Choroid plexus epithelial cell (primary cell): ENCODE measurements at regions not wholly inside any gene's neighbourhood (a gene's known extent, or its start where the extent isn't known, plus 50 kb on each side); places are given as distances from the start of the nearest gene placed in this dataset.

Experiments used
- DNase-seq: peaks from one replicate; pipeline ENCODE4 v3.0.0-alpha.2; 2010; ENCODE audit warnings: low read depth
- H3K4me3 ChIP-seq: 2 replicates; pipeline ENCODE4 v1.5.1; 2011; ENCODE audit warnings: low read depth, mild to moderate bottlenecking, control low read depth, low read length, moderate library complexity
- TF ChIP-seq, protein P1 (sequence below): conservative IDR thresholded peaks from 2 replicates; pipeline ENCODE4 v1.5.1; 2011; ENCODE audit warnings: low read depth, mild to moderate bottlenecking, control low read depth, inconsistent platforms, low read length, moderate library complexity

GRCh38 chr18:53920312-53921075, 304.0 kb downstream of the MBD2 start:
- DNase-seq = no peak
- no peak overlapping the region for H3K4me3 ChIP-seq
- TF ChIP-seq, protein P1, sequence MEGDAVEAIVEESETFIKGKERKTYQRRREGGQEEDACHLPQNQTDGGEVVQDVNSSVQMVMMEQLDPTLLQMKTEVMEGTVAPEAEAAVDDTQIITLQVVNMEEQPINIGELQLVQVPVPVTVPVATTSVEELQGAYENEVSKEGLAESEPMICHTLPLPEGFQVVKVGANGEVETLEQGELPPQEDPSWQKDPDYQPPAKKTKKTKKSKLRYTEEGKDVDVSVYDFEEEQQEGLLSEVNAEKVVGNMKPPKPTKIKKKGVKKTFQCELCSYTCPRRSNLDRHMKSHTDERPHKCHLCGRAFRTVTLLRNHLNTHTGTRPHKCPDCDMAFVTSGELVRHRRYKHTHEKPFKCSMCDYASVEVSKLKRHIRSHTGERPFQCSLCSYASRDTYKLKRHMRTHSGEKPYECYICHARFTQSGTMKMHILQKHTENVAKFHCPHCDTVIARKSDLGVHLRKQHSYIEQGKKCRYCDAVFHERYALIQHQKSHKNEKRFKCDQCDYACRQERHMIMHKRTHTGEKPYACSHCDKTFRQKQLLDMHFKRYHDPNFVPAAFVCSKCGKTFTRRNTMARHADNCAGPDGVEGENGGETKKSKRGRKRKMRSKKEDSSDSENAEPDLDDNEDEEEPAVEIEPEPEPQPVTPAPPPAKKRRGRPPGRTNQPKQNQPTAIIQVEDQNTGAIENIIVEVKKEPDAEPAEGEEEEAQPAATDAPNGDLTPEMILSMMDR = no peak

GRCh38 chr18:53918091-53918490, 306.4 kb downstream of the MBD2 start:
- peak; percentile 24 for DNase-seq
- TF ChIP-seq, protein P1 = no peak
- no peak overlapping the region for H3K4me3 ChIP-seq

DNA sequence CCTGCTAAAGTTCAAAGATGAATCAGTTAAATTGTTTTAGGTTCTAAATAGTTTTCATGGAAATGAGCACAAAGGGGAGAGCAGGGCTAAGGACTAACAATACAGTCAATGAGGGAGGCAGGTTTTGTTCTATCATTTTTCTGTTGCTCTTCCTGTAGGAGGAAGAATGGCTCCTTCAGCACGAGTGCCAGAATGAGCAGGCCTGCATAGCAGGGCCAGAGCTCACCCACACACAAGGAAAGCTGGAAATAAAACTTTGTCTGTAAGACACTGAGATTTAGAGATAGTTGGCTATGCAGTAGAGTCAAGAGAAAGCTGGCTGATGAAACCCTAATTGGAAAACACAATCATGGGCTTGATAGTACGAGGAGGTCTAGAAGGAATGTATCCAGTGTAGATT, 313.3 kb downstream of the MBD2 start:
- H3K4me3 ChIP-seq = no peak overlapping the region
- TF ChIP-seq, protein P1 = no peak
- peak; percentile 3 for DNase-seq

DNA sequence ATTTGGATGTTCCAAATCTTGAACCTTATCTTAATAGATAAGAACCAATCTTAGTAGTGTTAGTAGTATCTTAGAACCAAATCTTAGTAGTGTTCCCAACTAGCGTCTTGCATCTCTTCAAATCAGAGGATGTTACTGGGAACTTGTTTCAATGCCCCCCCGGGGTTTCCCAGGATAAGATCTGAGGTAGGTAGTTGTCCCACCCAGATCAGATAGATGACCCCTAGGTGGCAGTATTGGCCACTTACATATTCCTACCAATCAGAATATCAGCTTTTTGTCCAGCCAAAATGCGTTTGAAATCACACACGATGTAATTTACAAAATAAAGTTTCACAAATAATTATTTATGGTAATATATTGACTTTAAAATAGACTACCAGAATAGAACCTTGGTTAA, 314.8 kb downstream of the MBD2 start:
- TF ChIP-seq, protein P1 = peak; percentile 68
- H3K4me3 ChIP-seq = no peak overlapping the region
- DNase-seq = peak; percentile 70

- TF ChIP-seq, protein P1 = no peak
- DNase-seq = no peak
- H3K4me3 ChIP-seq = no peak overlapping the region
Measured at GRCh38 chr18:53907921-53908320, 316.5 kb downstream of the MBD2 start.

DNA sequence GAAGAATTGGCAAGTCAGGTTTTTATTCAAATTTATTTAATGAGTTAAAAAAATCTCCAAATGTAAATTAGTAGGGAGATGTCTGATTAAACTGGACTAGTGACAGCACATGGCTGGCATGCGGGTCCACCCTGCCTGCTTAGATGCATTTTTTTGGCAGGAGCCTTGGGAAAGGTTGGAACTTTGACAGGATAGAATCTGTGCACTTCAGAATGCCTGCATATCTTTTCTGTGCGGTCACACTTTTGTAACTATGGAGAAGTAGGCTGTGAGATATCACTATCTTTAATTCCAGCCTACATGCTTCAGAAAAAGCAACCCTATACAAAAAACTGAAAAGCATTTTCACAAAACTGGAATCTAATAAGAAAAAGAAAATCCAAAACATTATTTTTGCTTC, 317.8 kb downstream of the MBD2 start:
- TF ChIP-seq, protein P1 = no peak
- DNase-seq = peak; percentile 41
- no peak overlapping the region for H3K4me3 ChIP-seq
